ENCODE measurements at regions not wholly inside any gene's neighbourhood (a gene's known extent, or its start where the extent isn't known, plus 50 kb on each side); places are given as distances from the start of the nearest gene placed in this dataset.

DNA sequence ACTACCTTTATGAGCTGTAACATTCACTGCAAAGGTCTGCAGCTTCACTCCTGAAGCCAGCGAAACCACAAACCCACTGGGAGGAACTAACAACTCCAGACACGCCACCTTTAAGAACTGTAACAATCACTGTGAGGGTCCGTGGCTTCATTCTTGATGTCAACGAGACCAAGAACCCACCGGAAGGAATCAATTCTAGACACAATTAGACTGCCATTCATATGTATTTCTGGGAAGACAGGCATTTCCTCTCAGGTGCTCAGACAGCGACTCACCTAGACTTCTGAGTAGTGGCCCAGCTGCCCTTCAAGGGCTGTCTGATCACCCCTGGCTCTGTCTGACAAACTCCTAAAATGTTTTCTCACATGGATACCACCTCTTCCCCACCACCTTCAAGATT lies 506.8 kb downstream of the PDCD6IP start:
- H3K9ac ChIP-seq (ENCODE audit: low read length), result no peak overlapping the region
- no peak overlapping the region for H3K27ac ChIP-seq (ENCODE audit: low read length, poor library complexity, severe bottlenecking)
- H2BK12ac ChIP-seq (ENCODE audit: low read length in 2 of 2), result no peak overlapping the region
- H3K27me3 ChIP-seq (ENCODE audit: control insufficient read depth in 1 of 2, insufficient read depth in 1 of 2, low read length in 2 of 2), result peaks cover 0 to 2% of the 10 kb centered on the region in 2 experiments
- no peak overlapping the region for H2AFZ ChIP-seq (ENCODE audit: low read depth, low read length)
- no peaks in the 10 kb centered on the region for H3K4me1 ChIP-seq (ENCODE audit: control insufficient read depth, insufficient read depth, low read depth, low read length)
- DNase-seq, result no peak
- peaks cover 2% of the 10 kb centered on the region for H3K9me3 ChIP-seq (ENCODE audit: control insufficient read depth, low read length)
- H2AK5ac ChIP-seq (ENCODE audit: low read length, severe bottlenecking), result no peak overlapping the region
- H4K8ac ChIP-seq (ENCODE audit: low read length), result no peak overlapping the region
- no peak overlapping the region for H3K18ac ChIP-seq (ENCODE audit: low read depth in 1 of 2, low read length in 2 of 2)
- no peak overlapping the region for H3K4me3 ChIP-seq (ENCODE audit: insufficient read depth in 1 of 2, low read depth in 1 of 2, low read length in 2 of 2)
- 93% methylated on average over 6 of the region's 6 CpGs for WGBS
- H3K4me2 ChIP-seq (ENCODE audit: low read length, poor library complexity, severe bottlenecking), result no peak overlapping the region
- no peaks in the 10 kb centered on the region for H3K79me1 ChIP-seq (replicated peaks; ENCODE audit: low read length, poor library complexity, severe bottlenecking)
- H3K4ac ChIP-seq (ENCODE audit: low read depth in 1 of 2, low read length in 2 of 2), result no peak overlapping the region
- no peak overlapping the region for H4K91ac ChIP-seq (ENCODE audit: low read length)
- H2BK5ac ChIP-seq (ENCODE audit: low read depth, low read length, poor library complexity, severe bottlenecking), result no peak overlapping the region
- H2BK15ac ChIP-seq (ENCODE audit: low read depth, poor library complexity, severe bottlenecking), result no peak overlapping the region
- no peaks in the 10 kb centered on the region for H3K36me3 ChIP-seq (ENCODE audit: control insufficient read depth in 1 of 2, insufficient read depth in 2 of 2, low read depth in 1 of 2, low read length in 2 of 2)
- no peak overlapping the region for H3K23ac ChIP-seq (ENCODE audit: low read length in 2 of 2)
- no peak overlapping the region for H3K14ac ChIP-seq (ENCODE audit: low read length in 2 of 2)
- H2BK120ac ChIP-seq (ENCODE audit: low read depth, low read length), result no peak overlapping the region

DNA sequence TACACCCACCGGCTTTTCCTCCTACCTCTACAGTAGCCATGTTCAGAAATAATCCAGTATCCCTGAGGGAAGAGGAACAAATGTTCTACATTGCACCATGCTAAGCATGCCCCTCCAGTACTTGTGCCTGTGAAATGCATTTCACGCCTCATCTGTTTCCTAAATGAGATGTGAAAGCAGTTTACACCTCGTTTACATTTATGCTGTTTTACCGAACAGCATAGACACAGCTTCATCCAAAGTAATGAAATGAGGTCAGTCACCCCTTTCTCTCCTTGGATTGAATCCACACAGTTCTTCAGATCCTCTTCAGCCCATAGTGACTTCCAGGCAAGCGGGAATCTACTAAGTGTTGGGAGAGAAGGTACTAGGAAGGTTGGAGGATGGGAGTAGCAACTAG lies 514.3 kb downstream of the PDCD6IP start:
- DNase-seq, result no peak
- no peak overlapping the region for H3K4me3 ChIP-seq (ENCODE audit: insufficient read depth in 1 of 2, low read depth in 1 of 2, low read length in 2 of 2)
- WGBS, result 55% methylated on average over 4 of the region's 5 CpGs
- no peak overlapping the region for H3K14ac ChIP-seq (ENCODE audit: low read length in 2 of 2)
- H2AK5ac ChIP-seq (ENCODE audit: low read length, severe bottlenecking), result no peak overlapping the region
- no peak overlapping the region for H4K8ac ChIP-seq (ENCODE audit: low read length)
- H3K23ac ChIP-seq (ENCODE audit: low read length in 2 of 2), result no peak overlapping the region
- H3K9ac ChIP-seq (ENCODE audit: low read length), result no peak overlapping the region
- H3K27ac ChIP-seq (ENCODE audit: low read length, poor library complexity, severe bottlenecking), result no peak overlapping the region
- H2BK120ac ChIP-seq (ENCODE audit: low read depth, low read length), result no peak overlapping the region
- peaks cover 10% of the 10 kb centered on the region for H3K9me3 ChIP-seq (ENCODE audit: control insufficient read depth, low read length)
- H3K4ac ChIP-seq (ENCODE audit: low read depth in 1 of 2, low read length in 2 of 2), result no peak overlapping the region
- H2BK12ac ChIP-seq (ENCODE audit: low read length in 2 of 2), result no peak overlapping the region
- H2AFZ ChIP-seq (ENCODE audit: low read depth, low read length), result no peak overlapping the region
- no peaks in the 10 kb centered on the region for H3K27me3 ChIP-seq (ENCODE audit: control insufficient read depth in 1 of 2, insufficient read depth in 1 of 2, low read length in 2 of 2)
- H3K4me2 ChIP-seq (ENCODE audit: low read length, poor library complexity, severe bottlenecking), result no peak overlapping the region
- no peak overlapping the region for H3K18ac ChIP-seq (ENCODE audit: low read depth in 1 of 2, low read length in 2 of 2)
- H2BK15ac ChIP-seq (ENCODE audit: low read depth, poor library complexity, severe bottlenecking), result no peak overlapping the region
- H3K4me1 ChIP-seq (ENCODE audit: control insufficient read depth, insufficient read depth, low read depth, low read length), result no peaks in the 10 kb centered on the region
- no peaks in the 10 kb centered on the region for H3K36me3 ChIP-seq (ENCODE audit: control insufficient read depth in 1 of 2, insufficient read depth in 2 of 2, low read depth in 1 of 2, low read length in 2 of 2)
- H3K79me1 ChIP-seq (replicated peaks; ENCODE audit: low read length, poor library complexity, severe bottlenecking), result no peaks in the 10 kb centered on the region
- H4K91ac ChIP-seq (ENCODE audit: low read length), result no peak overlapping the region
- H2BK5ac ChIP-seq (ENCODE audit: low read depth, low read length, poor library complexity, severe bottlenecking), result no peak overlapping the region

DNA sequence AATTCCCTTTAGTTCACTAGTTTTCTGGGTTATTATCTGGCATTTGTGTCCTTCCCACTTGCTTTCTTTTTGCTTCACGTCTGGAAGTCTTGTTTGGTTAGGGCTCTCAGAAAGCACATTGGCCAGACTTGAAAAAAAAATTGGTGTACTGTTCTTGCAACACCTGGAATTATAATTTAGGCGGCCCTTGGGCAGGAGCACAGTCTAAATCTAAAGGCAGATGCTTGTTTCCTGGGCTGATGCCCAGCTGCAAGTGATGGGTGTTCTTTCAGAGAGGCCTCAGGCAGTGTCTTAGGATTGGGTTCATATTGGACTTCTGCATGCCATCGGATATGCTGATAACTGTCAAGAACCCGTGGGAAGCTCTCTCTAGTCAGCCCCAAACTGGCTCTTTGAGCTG lies 521.5 kb downstream of the PDCD6IP start:
- Histone ChIP-seq H2BK12ac (ENCODE audit: low read length in 2 of 2) (no peak overlapping the region), H3K9me3 (ENCODE audit: control insufficient read depth, low read length) (peaks cover 19% of the 10 kb centered on the region), H3K27me3 (ENCODE audit: control insufficient read depth in 1 of 2, insufficient read depth in 1 of 2, low read length in 2 of 2) (no peaks in the 10 kb centered on the region), H3K4me1 (ENCODE audit: control insufficient read depth, insufficient read depth, low read depth, low read length) (no peaks in the 10 kb centered on the region), H3K27ac (ENCODE audit: low read length, poor library complexity, severe bottlenecking) (no peak overlapping the region), H3K4me2 (ENCODE audit: low read length, poor library complexity, severe bottlenecking) (no peak overlapping the region), H3K4me3 (ENCODE audit: insufficient read depth in 1 of 2, low read depth in 1 of 2, low read length in 2 of 2) (no peak overlapping the region), H3K4ac (ENCODE audit: low read depth in 1 of 2, low read length in 2 of 2) (no peak overlapping the region), H3K14ac (ENCODE audit: low read length in 2 of 2) (no peak overlapping the region), H2BK5ac (ENCODE audit: low read depth, low read length, poor library complexity, severe bottlenecking) (no peak overlapping the region), H4K8ac (ENCODE audit: low read length) (no peak overlapping the region), H3K18ac (ENCODE audit: low read depth in 1 of 2, low read length in 2 of 2) (no peak overlapping the region), H3K36me3 (ENCODE audit: control insufficient read depth in 1 of 2, insufficient read depth in 2 of 2, low read depth in 1 of 2, low read length in 2 of 2) (no peaks in the 10 kb centered on the region), H3K23ac (ENCODE audit: low read length in 2 of 2) (no peak overlapping the region), H2AFZ (ENCODE audit: low read depth, low read length) (no peak overlapping the region), H2BK15ac (ENCODE audit: low read depth, poor library complexity, severe bottlenecking) (no peak overlapping the region), H3K9ac (ENCODE audit: low read length) (no peak overlapping the region), H2AK5ac (ENCODE audit: low read length, severe bottlenecking) (no peak overlapping the region), H2BK120ac (ENCODE audit: low read depth, low read length) (no peak overlapping the region), H3K79me1 (replicated peaks; ENCODE audit: low read length, poor library complexity, severe bottlenecking) (no peaks in the 10 kb centered on the region), H4K91ac (ENCODE audit: low read length) (no peak overlapping the region)
- 66% methylated on average over 4 of the region's 4 CpGs for WGBS
- DNase-seq, result no peak

DNA sequence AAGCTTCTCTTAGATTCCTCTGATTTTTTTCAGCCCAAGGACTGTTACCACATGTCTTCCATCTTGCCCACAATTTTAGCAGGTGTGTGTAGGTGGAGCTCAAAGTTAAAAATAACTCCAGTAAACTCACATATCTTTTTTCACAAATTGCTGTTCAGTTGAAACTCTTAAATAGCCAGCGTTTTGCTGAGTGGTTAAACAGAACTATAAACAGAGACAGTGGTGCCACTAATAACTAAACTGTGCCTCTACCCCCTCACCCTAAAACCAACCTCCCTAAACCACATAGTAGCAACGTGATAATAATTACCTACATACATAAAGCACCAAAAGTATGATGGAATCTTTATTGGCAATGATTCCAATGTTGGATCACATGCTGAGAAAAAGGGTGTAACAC lies 525.1 kb downstream of the PDCD6IP start:
- Histone ChIP-seq H2AFZ (ENCODE audit: low read depth, low read length) (no peak overlapping the region), H3K4me3 (ENCODE audit: insufficient read depth in 1 of 2, low read depth in 1 of 2, low read length in 2 of 2) (no peak overlapping the region), H3K4ac (ENCODE audit: low read depth in 1 of 2, low read length in 2 of 2) (no peak overlapping the region), H4K91ac (ENCODE audit: low read length) (no peak overlapping the region), H3K9ac (ENCODE audit: low read length) (no peak overlapping the region), H3K23ac (ENCODE audit: low read length in 2 of 2) (no peak overlapping the region), H3K36me3 (ENCODE audit: control insufficient read depth in 1 of 2, insufficient read depth in 2 of 2, low read depth in 1 of 2, low read length in 2 of 2) (no peaks in the 10 kb centered on the region), H2BK15ac (ENCODE audit: low read depth, poor library complexity, severe bottlenecking) (no peak overlapping the region), H3K9me3 (ENCODE audit: control insufficient read depth, low read length) (peaks cover 11% of the 10 kb centered on the region), H3K27me3 (ENCODE audit: control insufficient read depth in 1 of 2, insufficient read depth in 1 of 2, low read length in 2 of 2) (no peaks in the 10 kb centered on the region), H3K14ac (ENCODE audit: low read length in 2 of 2) (no peak overlapping the region), H3K4me2 (ENCODE audit: low read length, poor library complexity, severe bottlenecking) (no peak overlapping the region), H3K79me1 (replicated peaks; ENCODE audit: low read length, poor library complexity, severe bottlenecking) (no peaks in the 10 kb centered on the region), H3K4me1 (ENCODE audit: control insufficient read depth, insufficient read depth, low read depth, low read length) (no peaks in the 10 kb centered on the region), H2BK12ac (ENCODE audit: low read length in 2 of 2) (no peak overlapping the region), H3K27ac (ENCODE audit: low read length, poor library complexity, severe bottlenecking) (no peak overlapping the region), H4K8ac (ENCODE audit: low read length) (no peak overlapping the region), H2BK120ac (ENCODE audit: low read depth, low read length) (no peak overlapping the region), H3K18ac (ENCODE audit: low read depth in 1 of 2, low read length in 2 of 2) (no peak overlapping the region), H2AK5ac (ENCODE audit: low read length, severe bottlenecking) (no peak overlapping the region), H2BK5ac (ENCODE audit: low read depth, low read length, poor library complexity, severe bottlenecking) (no peak overlapping the region)
- no peak for DNase-seq
- WGBS, result 64% methylated on average over 2 of the region's 2 CpGs

Measured in mesenchymal stem cell (in vitro differentiated cells and primary cell).